Activated CD4-positive, alpha-beta T cell treated with anti-CD3 and anti-CD28 coated beads for 1 hour (primary cell): ENCODE measurements at regions not wholly inside any gene's neighbourhood (a gene's known extent, or its start where the extent isn't known, plus 50 kb on each side); places are given as distances from the start of the nearest gene placed in this dataset.
A peak's percentile ranks its signal among the peaks of the same experiment; 100 is the strongest.

Source experiments
- DNase-seq: peaks from one replicate; pipeline ENCODE4 v3.0.0-alpha.2; 2020

DNA sequence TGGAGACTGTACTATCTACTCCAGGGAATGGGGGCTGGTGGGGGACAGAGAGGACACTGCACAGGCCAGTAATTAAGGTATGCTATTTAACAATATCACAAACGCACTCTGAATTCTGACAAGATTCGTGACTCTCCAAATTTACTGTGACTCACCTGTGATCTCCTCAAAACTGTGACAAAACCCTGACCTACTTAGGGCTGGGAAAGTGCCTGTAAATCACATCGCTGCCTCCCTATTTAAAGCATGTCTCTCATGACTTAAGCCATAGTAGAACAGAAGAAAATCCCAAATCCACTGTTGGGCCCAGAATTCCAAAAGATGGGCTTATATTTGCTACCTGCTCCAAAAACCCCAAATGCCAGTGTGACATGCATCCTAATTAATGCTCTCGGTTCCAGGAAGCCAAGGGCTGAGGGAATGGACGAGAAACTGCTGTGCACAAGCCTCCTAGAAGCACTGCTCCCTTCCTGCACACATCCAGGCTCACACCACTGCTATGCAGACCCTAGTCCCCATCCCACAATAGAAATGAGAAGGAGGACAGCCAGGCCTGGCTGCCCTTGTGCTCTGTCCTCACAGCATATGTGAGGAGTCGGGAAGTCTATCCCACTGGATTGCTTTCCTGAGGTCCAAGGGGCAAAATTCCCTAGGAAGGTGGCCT is 187.7 kb upstream of the CHRNA7 start:
- no peak for DNase-seq

DNA sequence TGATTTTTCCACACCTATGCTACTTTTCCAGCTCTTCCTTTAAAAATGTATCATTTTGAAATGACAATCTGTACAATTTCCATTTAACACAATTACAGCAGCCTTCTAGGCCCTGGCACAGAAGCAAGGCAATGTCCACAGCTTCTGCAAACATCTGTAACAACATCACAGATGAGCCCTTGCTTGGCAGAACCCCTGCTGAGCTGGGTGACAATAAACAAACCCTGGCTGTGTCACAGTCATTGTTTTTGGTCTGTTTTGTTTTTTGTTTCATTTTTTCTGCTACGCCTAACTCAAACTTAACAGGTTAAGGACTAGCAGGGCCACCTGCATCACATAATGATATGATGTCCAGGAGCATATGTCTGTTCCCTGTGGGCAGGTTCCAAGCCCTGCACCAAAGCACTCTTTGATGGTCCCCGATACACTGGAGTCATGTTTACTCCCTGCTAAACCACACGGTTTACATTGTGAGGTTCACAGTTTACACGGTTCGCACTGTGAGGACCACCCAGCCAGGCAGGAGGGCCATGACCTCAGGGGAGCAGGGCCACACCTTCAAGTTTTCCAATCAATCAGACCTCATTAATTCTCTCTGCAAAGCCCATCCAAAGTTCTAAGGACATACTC is 186.8 kb upstream of the CHRNA7 start:
- DNase-seq = no peak

DNA sequence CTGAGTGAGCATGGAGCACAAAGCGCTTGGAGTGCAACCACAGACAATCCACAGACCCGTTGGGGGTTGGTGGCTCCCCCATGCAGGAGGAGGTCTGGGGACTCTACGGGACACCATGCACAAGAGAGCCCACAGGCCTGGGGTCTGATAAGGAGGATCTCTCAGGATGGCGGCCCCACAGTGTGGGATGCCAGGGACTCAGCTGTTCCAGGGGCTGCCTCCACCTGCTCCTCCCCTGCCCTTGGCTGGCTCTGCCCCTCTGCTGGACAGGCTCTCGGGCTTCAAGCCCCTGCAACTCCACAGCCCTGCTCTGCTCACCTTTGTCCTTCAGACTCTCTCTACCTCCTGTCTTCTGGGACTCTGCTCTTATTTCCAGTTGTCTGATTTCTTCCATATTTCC is 184.5 kb upstream of the CHRNA7 start:
- DNase-seq = no peak

DNA sequence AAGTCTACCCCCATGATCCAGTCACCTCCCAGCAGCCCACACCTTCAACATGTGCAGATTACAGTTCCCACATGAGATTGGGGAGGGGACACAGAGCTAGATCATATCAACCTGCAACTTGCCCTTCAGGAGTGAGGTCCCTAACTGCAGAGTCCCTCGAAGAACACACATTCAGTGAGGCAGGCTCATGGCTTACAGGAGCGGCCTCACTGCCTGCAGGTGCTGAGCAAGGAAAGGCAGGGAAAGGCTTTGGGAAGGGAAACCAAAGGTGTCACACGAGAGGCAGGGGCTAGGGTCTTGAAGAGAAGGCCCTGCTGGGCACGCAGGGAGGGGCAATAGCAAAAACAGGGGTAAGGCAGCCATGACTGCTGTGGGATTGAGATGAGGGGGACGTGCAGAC is 182.4 kb upstream of the CHRNA7 start:
- DNase-seq = no peak

DNA sequence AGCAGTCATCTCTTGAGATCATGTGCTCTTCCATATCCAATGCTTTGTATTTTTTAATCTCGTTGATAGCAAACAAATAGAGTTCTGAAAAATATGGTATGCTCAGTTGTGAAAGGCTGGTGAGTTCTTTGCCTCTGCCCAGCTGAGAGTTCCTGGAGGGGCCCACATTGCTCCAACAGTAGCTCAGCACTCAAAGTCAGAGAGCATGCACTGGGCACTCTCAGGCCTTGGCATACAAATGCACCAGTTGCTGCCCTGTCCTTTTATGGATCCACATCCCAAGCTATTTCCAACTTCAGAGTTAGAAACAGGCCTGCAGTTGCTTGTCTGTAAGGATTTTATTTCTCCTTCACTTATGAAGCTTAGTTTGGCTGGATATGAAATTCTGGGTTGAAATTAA is 181.7 kb upstream of the CHRNA7 start:
- no peak for DNase-seq

DNA sequence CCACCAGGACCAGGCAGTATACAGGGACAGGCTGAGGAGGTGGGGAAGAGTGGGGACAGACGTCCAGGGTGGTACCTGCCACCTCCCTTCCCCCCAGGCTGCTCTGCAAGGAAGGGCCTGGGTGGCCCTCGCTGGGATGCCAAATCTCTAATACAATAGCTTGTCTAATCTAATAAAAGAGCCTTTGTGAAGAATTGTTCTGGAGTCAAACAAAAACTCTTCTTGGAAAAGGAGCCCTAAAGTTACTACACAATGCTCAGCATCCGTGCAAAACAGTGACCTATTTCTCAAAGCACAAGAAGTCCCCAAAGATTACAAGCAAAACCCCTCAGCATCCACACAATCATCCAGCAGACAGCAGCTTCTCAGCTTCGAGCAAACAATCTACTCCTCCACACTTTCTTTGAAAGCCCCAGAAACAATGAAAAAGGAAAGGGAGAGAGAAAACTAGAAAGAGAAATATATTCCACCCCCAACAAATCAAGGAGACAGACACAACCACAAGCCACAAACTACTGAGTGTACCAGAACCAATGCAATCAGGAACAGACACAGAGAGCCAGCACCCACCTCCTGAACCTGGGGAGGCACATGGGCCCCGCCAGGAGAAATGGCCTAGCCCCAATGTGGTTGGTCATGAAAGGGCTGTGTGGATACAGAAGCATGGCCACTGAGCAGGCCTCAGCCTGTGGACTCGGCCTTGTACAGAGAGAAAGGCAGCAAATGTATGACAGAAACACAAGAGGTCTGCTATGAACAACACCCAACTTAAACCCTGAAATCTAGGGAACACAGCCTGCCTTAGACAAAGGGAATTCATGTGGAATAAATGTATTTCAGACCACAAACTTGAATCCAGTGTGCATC is 177.1 kb upstream of the CHRNA7 start:
- DNase-seq = no peak

DNA sequence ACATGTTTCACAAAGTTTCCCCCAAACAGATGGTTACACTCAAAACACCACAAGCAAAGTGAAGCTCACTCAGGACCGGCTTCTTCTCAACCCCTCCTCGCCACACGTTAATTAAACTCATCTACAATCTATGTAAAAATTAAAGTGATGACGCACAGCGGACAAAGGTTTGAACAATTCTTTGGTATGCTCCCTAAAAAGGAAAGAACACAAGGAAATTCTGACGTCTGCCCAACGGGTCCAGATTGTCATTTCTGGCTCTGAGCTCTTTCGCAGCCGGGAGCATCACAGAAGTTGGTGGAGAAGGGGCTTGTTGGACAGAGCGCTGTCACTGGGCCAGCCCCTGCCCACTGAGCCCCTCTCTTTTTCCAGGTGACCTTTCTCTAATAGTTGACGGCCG is 173.7 kb upstream of the CHRNA7 start:
- DNase-seq = no peak

DNA sequence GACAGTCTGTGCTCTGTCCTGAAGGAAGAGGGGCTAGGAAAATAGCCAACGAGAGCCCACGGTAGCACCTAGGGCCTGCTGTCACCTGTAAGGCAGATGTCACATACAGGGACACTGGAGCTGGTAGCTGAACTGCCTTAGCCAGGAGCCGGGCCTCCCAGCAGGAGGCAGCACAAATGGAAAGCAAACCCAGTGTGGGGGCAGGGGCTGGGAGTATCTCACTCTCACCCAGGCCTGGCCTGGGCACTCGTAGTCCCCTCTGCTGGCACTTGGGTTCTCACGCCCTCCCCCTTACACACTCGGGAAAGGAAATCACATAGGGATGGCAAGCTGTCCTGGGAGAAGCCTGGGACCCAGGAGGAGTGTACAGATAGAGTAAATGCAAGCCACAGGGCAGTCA is 173.1 kb upstream of the CHRNA7 start:
- DNase-seq = no peak

DNA sequence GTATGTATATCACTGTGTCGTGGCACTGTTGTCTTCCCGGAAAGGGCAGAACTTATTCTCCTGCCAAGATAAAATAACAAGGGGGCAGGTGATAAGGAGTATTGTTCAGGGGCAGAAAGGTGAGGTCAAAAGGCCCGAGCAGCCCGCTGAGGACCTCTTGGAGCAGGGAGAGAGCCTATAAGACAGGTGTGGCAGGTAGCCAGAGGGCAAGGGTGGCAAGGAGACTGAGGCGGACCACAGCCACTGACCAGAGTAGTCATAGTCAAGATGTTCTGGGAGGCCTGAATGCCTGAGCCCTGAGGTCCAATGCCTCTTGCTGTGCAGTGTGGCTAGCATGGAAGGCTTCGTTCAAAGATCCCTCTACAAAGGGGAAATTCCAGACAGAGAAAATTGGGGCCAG is 172.3 kb upstream of the CHRNA7 start:
- DNase-seq = no peak

DNA sequence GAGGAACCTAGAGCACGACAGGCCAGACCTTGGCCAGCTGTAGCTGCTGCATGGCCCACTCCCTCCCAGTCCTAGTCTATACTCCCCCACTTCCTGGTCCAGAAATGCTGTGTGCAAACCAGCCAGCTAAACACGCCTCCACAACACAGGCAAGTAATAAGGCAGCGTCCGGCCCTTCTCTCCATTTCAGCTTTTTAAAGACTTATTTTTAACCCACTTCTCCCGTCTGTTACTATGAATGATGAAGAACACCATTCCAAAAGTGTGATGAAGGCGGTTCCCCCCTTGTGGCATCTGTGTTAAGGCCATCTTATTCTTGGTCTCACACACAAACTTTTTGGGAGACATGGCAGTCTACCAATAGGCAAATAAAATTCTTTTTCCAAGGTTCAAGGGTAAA is 164.1 kb upstream of the CHRNA7 start:
- no peak for DNase-seq

DNA sequence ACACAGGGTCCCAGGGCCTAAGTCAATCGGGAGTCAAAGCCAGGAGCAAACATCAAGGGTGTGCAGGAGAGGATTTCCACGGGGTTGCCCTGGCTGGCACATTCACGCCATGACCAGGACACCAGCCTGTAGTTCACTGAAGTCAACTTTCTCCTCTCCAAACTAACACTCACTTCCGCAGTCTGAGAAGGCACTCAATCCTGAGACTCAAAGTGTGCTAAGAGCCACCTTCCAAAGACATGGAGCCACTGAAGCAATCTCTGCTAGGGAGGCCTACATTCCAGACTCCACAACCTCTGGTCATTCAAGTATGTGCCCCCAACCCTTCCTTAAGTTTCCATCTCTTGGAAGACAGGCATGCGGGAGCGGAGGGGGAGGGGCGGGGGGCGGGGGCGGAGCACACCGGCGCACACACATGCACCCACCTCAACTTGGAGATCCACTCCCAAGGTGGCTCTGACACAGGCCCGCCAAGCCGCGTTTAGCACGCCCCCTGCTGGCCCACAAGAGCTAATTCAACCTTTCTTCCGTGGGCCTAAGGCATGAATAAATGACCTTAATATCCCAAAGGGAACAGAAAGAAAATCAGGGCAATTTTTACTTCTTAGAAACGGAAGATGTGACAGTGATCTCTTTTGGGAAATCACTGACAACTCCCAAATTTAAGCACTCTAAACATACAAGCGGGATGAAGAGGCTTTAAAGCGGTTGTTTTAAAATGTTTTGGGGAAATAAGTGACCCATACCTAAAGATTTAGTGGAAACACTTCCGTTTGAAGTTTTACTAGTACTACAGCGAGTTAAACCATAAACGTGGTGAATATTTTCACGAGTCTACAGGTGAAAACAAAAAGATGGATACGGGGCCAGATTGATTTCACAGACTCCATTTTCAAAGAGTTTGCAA is 162.5 kb upstream of the CHRNA7 start:
- peak; percentile 45 for DNase-seq

DNA sequence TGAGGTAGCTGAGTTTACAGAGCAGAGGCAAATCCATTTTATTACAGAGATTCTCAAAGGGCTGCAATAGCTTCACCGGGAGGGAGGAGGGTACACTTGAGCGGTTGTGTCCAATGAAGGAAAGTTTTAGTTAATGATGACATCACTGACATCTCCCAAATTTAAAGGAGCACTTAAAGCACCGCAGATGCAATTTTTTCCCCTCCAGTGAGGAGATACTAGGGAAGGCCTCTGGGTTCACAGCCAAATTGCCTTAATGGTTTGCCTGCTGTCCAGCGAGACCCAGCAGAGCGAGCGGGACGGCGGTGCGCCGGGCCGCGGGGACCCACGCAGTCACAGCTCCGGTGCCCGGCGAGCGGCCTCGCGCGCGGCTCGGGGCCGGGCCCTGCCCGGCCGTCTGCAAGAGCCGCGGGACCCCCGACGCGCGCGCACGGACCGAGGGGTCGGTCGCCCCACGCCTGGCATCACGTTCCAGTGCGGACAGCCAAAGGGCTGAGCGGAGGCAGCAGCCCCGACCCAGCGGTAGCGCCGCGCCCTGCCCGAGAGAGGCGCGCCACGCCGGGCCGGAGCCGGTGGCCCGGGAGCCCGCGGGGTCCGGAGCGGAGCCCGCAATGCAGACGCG is 160.5 kb upstream of the CHRNA7 start:
- DNase-seq = no peak

DNA sequence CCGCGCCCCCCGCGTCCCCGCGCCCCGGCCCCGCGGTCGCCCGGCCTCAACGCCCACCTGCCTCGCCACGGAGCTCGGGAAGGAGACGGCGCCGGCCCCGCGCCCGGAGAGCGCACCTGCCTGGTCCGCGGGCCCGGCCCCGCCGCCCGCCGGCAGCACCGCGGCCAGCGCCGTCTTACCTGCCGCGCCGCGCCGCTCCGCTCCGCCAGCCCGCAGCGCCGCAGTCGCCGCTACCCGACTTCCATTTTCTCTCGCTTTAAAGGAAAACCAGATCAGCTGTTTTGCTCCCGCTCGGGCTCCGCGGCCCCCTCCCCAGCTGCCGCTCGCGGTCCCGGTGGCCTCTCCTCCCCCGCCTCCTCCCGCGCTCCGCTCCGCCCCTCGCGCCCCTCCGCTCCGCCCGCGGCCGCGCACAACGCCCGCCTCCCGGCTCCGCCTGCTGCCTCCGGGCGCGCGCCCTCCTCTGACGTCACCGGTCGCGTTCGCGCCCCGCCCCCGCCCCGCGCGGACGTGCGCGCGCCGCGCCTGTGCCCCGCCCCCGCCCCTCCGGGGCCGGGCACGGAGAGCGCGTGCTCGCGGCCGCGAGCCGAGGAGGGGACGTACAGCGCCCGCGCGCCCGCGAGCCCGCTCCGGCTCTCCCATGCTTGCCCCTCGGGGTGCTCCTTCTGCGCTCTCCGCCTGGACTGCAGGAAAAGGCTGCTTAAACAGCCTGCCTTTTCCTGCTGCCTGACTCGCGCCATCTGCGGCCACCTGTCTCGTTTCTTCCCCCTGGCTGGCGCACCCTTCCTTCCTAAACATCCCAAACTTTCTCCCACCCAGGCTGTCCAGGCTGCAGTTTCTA is 159.8 kb upstream of the CHRNA7 start, which contains the start of gene OTUD7A:
TSS of gene OTUD7A (minus strand) at position 346 of the 838 bp plus-strand sequence.
- peak; percentile 81 for DNase-seq

DNA sequence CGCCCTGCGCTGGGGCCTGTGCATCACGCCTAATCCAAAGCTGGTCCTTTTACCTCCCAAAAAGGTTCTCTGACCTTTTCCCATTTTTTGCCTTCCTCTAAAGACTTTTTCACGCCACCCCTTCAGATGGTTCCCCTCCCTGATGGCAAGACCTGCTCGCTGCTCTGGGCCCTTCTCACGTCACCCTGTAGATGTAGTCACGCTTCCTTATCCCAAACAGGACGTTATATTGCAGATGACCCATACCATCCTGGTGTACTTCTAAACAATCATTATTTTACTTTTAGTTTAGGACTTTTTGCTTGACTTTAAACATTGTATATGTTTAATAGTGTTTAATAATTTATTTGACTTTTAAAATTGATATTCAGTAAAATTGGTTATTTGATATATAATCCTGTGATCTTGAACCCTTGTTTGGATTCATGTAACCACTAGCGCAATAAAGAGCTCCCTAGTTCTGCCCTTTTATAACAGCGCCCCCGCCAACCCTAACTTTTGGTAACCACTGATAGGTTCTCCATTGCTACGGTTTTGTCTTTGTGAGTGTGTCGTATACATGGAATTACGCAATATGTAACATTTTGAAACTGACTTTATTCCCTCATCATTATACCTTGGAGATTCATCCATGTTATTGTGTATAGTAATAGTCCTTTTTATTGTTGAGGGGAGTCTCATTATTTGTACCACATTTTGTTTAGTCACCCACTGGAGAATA is 159.0 kb upstream of the CHRNA7 start:
- no peak for DNase-seq

DNA sequence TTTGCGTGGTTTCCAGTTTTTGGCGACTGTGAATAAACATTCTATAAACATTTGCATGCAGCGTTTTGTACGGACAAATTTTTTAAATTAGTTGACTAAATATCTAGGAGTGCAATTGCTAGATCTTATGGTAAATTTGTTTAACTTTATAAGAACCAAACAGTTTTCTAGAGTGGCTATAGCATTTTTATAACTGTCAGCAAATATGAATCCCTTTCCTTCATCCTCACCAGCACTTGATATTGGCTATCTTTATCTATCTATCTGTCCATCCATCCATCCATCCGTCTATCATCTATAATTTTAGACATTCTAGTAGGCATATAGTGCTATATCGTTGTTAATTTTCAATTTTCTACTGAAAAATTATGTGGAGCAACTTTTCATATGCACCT is 158.4 kb upstream of the CHRNA7 start:
- DNase-seq = no peak

DNA sequence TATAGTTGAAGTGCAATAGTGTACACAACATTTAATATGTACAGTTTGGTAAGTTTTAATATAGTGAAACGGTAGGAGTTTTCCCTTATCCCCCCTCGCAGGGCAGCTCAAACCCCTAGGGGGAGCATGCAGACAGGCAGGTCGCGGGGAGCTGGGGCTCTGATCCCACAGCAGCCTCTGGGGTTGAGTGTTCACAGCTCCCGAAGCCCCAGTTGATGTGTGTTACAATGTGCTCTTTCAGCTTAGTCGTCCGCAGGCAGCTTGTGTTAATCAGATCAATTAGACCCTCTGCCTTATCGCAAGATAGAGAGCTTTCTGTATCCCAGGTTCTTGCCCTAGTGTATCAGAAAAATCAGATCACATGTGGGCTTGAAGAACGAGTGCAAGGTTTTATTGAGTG is 143.1 kb upstream of the CHRNA7 start:
- DNase-seq = no peak

DNA sequence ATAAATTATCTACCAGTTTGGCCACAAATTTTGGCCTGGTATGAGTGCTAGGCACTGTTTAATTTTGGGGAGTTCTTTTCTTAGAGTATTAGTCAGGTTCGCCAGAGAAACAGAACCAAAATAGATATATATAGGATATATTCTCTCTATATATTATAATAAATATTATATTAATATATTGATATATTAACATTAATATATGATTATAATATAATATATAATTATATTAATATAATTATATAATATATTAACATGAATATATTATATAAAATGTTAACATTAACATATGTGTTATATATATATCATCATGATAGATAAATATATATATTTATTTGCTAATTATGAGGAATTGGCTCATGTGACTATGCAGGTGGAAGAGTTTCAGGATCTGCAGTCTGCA is 137.8 kb upstream of the CHRNA7 start:
- DNase-seq = no peak

DNA sequence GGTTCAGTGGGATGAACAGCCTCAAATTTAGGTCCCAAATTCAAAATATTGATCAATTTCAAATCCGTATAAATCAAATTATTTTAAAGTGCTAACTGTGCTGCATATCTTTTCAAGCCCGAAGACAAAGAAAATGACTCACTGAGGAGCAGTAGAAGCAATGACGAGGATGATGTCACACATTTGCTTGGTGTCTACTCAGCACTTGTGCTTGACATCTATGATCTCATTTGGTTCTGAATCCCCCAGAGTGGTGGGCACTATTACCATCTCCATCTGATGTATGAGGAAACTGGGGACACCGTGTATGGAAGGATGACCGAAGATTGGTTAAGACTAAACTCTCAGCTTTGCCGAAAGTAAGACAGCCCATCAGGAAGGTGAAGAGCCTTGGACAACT is 136.5 kb upstream of the CHRNA7 start:
- no peak for DNase-seq

DNA sequence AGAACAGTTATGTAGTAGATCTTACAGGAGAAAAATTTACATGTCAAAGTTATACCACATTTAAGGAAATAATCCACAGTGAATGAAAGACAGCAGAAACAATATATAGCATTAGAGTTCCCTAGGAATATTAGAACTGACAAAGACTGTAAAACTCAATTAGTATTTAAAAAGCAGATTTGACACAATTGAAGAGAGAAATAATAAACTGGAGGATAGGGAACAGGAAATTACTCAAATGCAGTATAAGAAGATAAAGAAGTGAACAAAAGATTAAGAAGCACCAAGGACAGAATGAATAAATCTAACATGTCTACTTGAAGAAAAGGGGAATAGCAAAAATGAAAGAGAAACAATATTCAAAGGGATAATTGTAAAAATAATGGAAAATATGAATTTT is 132.6 kb upstream of the CHRNA7 start:
- no peak for DNase-seq

DNA sequence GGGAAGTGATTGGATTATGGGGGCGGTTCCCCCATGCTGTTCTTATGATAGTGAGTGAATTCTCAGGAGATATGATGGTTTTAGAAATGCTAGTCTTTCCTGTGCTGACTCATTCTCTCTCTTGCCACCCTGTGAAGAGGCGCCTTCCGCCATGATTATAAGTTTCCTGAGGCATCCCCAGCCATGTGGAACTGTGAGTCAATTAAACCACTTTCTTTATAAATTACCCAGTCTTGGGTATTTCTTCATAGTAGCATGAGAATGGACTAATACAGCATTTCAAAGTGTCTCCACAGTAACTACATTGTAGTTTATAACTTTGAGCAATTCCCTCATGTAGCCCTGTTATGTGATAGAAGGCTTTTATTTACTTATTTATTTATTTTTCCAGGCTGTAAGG is 128.8 kb upstream of the CHRNA7 start:
- no peak for DNase-seq

DNA sequence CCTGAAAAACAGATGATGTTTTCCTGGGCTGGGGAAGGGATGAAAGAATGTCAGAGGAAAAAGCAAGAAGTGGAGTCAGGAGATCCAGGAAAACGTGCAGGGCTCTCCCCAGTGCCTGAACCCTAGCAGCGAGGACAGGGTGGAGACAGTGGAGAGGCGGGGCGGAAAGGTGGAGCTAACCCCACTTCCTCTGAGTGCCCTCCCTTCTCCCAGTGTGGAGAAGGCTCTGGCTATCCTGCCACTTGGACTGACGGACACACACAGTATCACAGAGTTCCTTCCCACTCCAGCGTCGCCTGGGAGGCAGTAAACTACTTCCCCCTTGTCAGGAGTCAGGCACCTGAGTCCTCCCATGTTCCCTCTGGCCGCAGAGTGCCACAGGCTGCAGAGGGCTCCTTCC is 125.3 kb upstream of the CHRNA7 start:
- DNase-seq = no peak
